ENCODE measurements at regions not wholly inside any gene's neighbourhood (a gene's known extent, or its start where the extent isn't known, plus 50 kb on each side); places are given as distances from the start of the nearest gene placed in this dataset.

GRCh38 chr13:90912247-90912646 is 435.2 kb upstream of the MIR17HG start:
- TF ChIP-seq CTCF (conservative IDR thresholded peaks at IDR 0.05; ENCODE audit: low read depth, low read length) (no peak), POLR2A (IDR thresholded peaks at IDR 0.05; ENCODE audit: low read depth, low read length) (no peak), RAD21 (IDR thresholded peaks at IDR 0.05; ENCODE audit: low read length) (no peak), RFX5 (IDR thresholded peaks at IDR 0.05; ENCODE audit: low read depth, low read length) (no peak), FOS (IDR thresholded peaks at IDR 0.05; ENCODE audit: low read depth, low read length) (no peak), CEBPB (IDR thresholded peaks at IDR 0.05; ENCODE audit: low read depth, low read length) (no peak), MXI1 (IDR thresholded peaks at IDR 0.05; ENCODE audit: borderline replicate concordance, low read depth, low read length) (no peak), SMC3 (IDR thresholded peaks at IDR 0.05; ENCODE audit: low read depth, low read length) (no peak), MAFK (IDR thresholded peaks at IDR 0.05; ENCODE audit: low read depth, low read length) (no peak), USF2 (IDR thresholded peaks at IDR 0.05; ENCODE audit: low read depth, low read length) (no peak), CHD1 (IDR thresholded peaks at IDR 0.05; ENCODE audit: low read depth, low read length) (no peak)

All from IMR-90 (cell line).